Esophagus muscularis mucosa (tissue), 3 donors: ENCODE measurements at regions not wholly inside any gene's neighbourhood (a gene's known extent, or its start where the extent isn't known, plus 50 kb on each side); places are given as distances from the start of the nearest gene placed in this dataset.

ENCODE experiments used
- POLR2A ChIP-seq: fragments of 450-650 bp; IDR thresholded peaks from one replicate; pipeline ENCODE4 v1.6.1; 2017; ENCODE audit warnings: antibody characterized with exemption, moderate library complexity, mild to moderate bottlenecking, low read depth
- TF ChIP-seq, protein P1 (sequence below), 3 experiments: fragments of 200-600 bp in 2 of 3; fragments of 450-650 bp in 1 of 3; sonication (generic) in 2 of 3; IDR thresholded peaks; one replicate each; pipeline ENCODE4 v1.5.1; 2017 to 2019; ENCODE audit warnings: antibody characterized with exemption in 3 of 3, mild to moderate bottlenecking in 2 of 3, moderate library complexity in 1 of 3

DNA sequence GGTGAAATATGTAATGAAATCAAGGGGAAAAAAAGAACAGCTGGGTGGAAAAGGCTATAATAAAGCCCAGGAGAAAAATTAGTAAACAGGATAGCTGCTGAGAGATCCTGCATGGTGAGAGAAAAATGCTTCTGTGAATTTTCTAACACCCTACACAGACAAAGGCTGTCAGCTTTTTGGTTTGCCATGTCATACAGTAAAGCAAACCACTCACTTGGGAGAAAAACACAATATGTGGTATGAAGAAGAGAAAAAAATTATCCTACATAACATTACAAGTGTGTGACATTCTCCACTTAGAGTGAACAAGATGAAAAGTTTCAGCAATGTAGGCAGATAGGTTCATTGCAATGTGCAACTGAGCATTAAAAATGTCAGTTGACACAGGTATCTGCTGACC, 133.6 kb downstream of the PLPPR4 start:
- TF ChIP-seq, protein P1, sequence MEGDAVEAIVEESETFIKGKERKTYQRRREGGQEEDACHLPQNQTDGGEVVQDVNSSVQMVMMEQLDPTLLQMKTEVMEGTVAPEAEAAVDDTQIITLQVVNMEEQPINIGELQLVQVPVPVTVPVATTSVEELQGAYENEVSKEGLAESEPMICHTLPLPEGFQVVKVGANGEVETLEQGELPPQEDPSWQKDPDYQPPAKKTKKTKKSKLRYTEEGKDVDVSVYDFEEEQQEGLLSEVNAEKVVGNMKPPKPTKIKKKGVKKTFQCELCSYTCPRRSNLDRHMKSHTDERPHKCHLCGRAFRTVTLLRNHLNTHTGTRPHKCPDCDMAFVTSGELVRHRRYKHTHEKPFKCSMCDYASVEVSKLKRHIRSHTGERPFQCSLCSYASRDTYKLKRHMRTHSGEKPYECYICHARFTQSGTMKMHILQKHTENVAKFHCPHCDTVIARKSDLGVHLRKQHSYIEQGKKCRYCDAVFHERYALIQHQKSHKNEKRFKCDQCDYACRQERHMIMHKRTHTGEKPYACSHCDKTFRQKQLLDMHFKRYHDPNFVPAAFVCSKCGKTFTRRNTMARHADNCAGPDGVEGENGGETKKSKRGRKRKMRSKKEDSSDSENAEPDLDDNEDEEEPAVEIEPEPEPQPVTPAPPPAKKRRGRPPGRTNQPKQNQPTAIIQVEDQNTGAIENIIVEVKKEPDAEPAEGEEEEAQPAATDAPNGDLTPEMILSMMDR (IDR thresholded peaks at IDR 0.05) = no peak
- no peak for TF ChIP-seq POLR2A
